ENCODE measurements at regions not wholly inside any gene's neighbourhood (a gene's known extent, or its start where the extent isn't known, plus 50 kb on each side); places are given as distances from the start of the nearest gene placed in this dataset.
"Not testable (repeated sequence)": the region's sequence is repeated elsewhere in the genome, so short reads cannot be mapped to it uniquely, and the experiment has no call there.

DNA sequence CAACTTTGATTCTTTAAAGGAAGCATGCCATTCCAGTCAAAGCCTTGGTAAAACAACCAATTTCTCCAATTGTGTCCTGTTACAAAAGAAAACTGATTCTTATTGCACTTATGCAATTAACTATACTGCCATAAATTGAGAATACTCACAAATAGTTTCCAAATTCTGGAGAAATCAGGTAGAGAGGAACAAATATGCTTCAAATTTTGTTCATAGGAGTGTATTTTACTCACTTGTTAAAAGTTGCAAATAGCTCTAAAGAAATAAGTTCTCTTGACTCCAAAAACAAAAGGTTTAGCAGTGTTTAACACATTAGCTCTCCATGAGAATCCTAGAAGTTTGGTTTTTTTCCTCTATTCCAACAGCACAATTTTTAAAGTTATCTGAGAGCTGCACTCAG, 176.1 kb upstream of the SMAD3 start:
- not testable (repeated sequence) for TF ChIP-seq POLR2A (IDR thresholded peaks at IDR 0.05); EP300 (IDR thresholded peaks at IDR 0.05; ENCODE audit: low read depth); POLR2AphosphoS5 (IDR thresholded peaks at IDR 0.05)
- TF ChIP-seq, protein P1, sequence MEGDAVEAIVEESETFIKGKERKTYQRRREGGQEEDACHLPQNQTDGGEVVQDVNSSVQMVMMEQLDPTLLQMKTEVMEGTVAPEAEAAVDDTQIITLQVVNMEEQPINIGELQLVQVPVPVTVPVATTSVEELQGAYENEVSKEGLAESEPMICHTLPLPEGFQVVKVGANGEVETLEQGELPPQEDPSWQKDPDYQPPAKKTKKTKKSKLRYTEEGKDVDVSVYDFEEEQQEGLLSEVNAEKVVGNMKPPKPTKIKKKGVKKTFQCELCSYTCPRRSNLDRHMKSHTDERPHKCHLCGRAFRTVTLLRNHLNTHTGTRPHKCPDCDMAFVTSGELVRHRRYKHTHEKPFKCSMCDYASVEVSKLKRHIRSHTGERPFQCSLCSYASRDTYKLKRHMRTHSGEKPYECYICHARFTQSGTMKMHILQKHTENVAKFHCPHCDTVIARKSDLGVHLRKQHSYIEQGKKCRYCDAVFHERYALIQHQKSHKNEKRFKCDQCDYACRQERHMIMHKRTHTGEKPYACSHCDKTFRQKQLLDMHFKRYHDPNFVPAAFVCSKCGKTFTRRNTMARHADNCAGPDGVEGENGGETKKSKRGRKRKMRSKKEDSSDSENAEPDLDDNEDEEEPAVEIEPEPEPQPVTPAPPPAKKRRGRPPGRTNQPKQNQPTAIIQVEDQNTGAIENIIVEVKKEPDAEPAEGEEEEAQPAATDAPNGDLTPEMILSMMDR (IDR thresholded peaks at IDR 0.05) = not testable (repeated sequence)

Measured in transverse colon (tissue), 4 donors.